ENCODE measurements at regions not wholly inside any gene's neighbourhood (a gene's known extent, or its start where the extent isn't known, plus 50 kb on each side); places are given as distances from the start of the nearest gene placed in this dataset.

DNA sequence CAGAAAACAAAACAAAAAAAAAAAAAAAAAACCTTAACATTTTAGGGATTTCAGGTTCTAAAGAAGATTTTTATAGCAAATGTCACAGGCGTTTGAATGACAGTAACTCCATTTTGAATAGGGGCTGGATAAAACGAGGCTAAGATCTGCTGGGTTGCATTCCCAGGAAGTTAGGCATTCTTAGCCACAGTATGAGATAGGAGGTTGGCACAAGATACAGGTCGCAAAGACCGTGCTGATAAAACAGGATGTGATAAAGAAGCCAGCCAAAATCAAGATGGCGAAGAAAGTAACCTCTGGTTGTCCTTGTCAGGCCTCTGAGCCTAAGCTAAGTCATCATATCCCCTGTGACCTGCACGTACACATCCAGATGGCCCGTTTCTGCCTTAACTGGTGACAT lies 425.6 kb upstream of the PTPRD start:
- in situ Hi-C loops (cut with MboI; ENCODE audit: low pct_unique_long_range_greater_than_20kb in 2 of 9, low sequenced_read_pairs in 9 of 9, unreplicated experiment in 9 of 9), result no loop called here
- Histone ChIP-seq H3K27ac (no peak overlapping the region), H3K4me3 (no peak overlapping the region), H3K4me1 (replicated peaks in 1 of 2) (peaks cover 0 to 2% of the 10 kb centered on the region in 2 donors)
- ATAC-seq (replicated peaks in 6 of 8), result no peak
- 0 to 100% (median 74%) methylated on average over 1 to 5 of the region's 7 CpGs for WGBS, 10 experiments

DNA sequence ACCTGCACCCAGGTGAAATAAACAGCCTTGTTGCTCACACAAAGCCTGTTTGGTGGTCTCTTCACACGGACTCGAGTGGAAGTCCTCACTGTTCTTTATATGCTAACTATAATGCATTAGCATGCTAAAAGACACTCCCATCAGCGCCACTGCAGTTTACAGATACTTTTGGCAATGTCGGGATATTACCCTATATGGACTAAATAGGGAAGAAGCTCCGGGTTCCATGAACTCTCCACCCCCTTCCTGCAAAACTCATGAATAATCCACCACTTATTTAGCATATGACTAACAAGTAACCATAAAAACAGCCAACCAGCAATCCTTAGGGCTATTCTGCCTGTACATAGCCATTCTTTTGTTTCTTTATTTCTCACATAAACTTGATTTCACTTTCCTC lies 426.2 kb upstream of the PTPRD start:
- Histone ChIP-seq H3K27ac (no peak overlapping the region), H3K4me3 (no peak overlapping the region), H3K4me1 (replicated peaks in 1 of 2) (peaks cover 0 to 2% of the 10 kb centered on the region in 2 donors)
- WGBS, 10 experiments, result 0 to 85% (median 40%) methylated on average over 1 to 5 of the region's 5 CpGs; no CpG with 5 or more reads in 2 of the 10 experiments
- in situ Hi-C loops (cut with MboI; ENCODE audit: low pct_unique_long_range_greater_than_20kb in 2 of 9, low sequenced_read_pairs in 9 of 9, unreplicated experiment in 9 of 9), result no loop called here
- peak in 2 of 8 experiments; percentile 41 to 55 for ATAC-seq (replicated peaks in 6 of 8)

GRCh38 chr9:11045589-11045988 lies 432.8 kb upstream of the PTPRD start:
- in situ Hi-C loops (cut with MboI; ENCODE audit: low pct_unique_long_range_greater_than_20kb in 2 of 9, low sequenced_read_pairs in 9 of 9, unreplicated experiment in 9 of 9), result no loop called here
- Histone ChIP-seq H3K27ac (no peak overlapping the region), H3K4me3 (no peak overlapping the region), H3K4me1 (replicated peaks in 1 of 2) (peaks cover 0 to 2% of the 10 kb centered on the region in 2 donors)
- WGBS, 10 experiments, result 0 to 100% (median 60%) methylated on average over 1 to 2 of the region's 2 CpGs; no CpG with 5 or more reads in 1 of the 10 experiments
- no peak for ATAC-seq (replicated peaks in 6 of 8)

- in situ Hi-C loops (cut with MboI; ENCODE audit: low pct_unique_long_range_greater_than_20kb in 2 of 9, low sequenced_read_pairs in 9 of 9, unreplicated experiment in 9 of 9), result no loop called here
Observed at GRCh38 chr9:11063263-11063662, 450.5 kb upstream of the PTPRD start.

GRCh38 chr9:11064909-11065308 lies 452.1 kb upstream of the PTPRD start:
- no peak overlapping the region for H3K4me3 ChIP-seq
- 0 to 100% (median 78%) methylated on average over 1 to 8 of the region's 9 CpGs; no CpG with 5 or more reads in 1 of the 10 experiments for WGBS, 10 experiments
- ATAC-seq (replicated peaks in 6 of 8), result peak in 2 of 8 experiments; percentile 68 to 76
- no peaks in the 10 kb centered on the region for H3K4me1 ChIP-seq (replicated peaks in 1 of 2)
- H3K27ac ChIP-seq, result no peak overlapping the region
- in situ Hi-C loops (cut with MboI; ENCODE audit: low pct_unique_long_range_greater_than_20kb in 2 of 9, low sequenced_read_pairs in 9 of 9, unreplicated experiment in 9 of 9), result no loop called here

More at GRCh38 chr9:11063263-11063662, 450.5 kb upstream of the PTPRD start:
- H3K4me3 ChIP-seq, result no peak overlapping the region
- no peak for ATAC-seq (replicated peaks in 6 of 8)
- no peak overlapping the region for H3K27ac ChIP-seq
- H3K4me1 ChIP-seq (replicated peaks in 1 of 2), result no peaks in the 10 kb centered on the region

DNA sequence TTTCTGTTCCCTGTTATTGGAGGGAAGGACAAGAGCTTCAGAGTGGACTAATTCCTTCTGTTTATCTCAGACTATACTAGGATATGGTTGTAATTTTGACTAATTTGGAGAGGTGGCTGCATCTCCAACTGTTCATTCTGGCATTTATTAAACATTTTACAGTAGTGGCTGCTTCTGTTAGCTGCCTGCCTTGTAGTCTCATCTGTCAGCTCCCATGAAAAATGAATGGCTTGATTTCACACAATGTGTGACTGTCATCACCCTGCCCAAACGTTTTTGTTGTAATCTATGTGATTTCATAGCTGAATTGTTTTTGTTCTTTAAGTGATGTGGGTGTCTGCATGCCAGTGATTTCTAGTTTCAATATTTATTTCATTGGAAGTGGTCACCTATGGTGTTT lies 459.4 kb upstream of the PTPRD start:
- peak in 4 of 8 experiments; percentile 38 to 59 (median 49) for ATAC-seq (replicated peaks in 6 of 8)
- in situ Hi-C loops (cut with MboI; ENCODE audit: low pct_unique_long_range_greater_than_20kb in 2 of 9, low sequenced_read_pairs in 9 of 9, unreplicated experiment in 9 of 9), result no loop called here
- Histone ChIP-seq H3K27ac (no peak overlapping the region), H3K4me3 (no peak overlapping the region), H3K4me1 (replicated peaks in 1 of 2) (no peaks in the 10 kb centered on the region)
- 0% methylated on average over 1 of the region's 1 CpG; no CpG with 5 or more reads in 5 of the 10 experiments for WGBS, 10 experiments

GRCh38 chr9:11086561-11086960 lies 473.8 kb upstream of the PTPRD start:
- no peak for ATAC-seq (replicated peaks in 6 of 8)
- 0 to 100% (median 90%) methylated on average over 2 of the region's 2 CpGs for WGBS, 10 experiments
- Histone ChIP-seq H3K27ac (no peak overlapping the region), H3K4me3 (no peak overlapping the region), H3K4me1 (replicated peaks in 1 of 2) (no peaks in the 10 kb centered on the region)
- in situ Hi-C loops (cut with MboI; ENCODE audit: low pct_unique_long_range_greater_than_20kb in 2 of 9, low sequenced_read_pairs in 9 of 9, unreplicated experiment in 9 of 9), result no loop called here

GRCh38 chr9:11088821-11089374 lies 476.1 kb upstream of the PTPRD start:
- H3K4me3 ChIP-seq, result no peak overlapping the region
- WGBS, 10 experiments, result 0 to 100% (median 40%) methylated on average over 1 of the region's 1 CpG; no CpG with 5 or more reads in 2 of the 10 experiments
- in situ Hi-C loops (cut with MboI; ENCODE audit: low pct_unique_long_range_greater_than_20kb in 2 of 9, low sequenced_read_pairs in 9 of 9, unreplicated experiment in 9 of 9), result no loop called here
- H3K27ac ChIP-seq, result no peak overlapping the region
- ATAC-seq (replicated peaks in 6 of 8), result no peak
- H3K4me1 ChIP-seq (replicated peaks in 1 of 2), result no peaks in the 10 kb centered on the region

DNA sequence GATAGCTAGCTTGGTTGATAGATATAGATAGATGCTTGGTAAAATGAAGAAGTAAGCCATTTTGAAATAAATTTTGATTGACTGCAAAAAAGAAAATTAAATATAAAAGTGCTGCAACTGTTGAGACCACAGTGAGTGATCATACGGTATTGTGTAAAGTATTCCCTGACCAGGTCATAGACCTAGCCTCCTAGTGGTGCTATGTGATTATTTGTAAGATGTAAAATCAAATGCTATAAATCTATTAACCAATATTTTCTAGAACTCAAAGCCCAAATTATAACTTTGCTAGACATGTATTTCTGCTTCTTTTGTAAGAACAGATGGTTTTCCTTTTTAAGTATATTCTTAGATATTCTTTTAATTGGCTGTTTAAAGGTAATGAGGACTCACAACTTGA lies 480.2 kb upstream of the PTPRD start:
- no peak overlapping the region for H3K27ac ChIP-seq
- H3K4me3 ChIP-seq, result no peak overlapping the region
- H3K4me1 ChIP-seq (replicated peaks in 1 of 2), result peaks cover 0 to 4% of the 10 kb centered on the region in 2 donors
- no peak for ATAC-seq (replicated peaks in 6 of 8)
- 0 to 88% (median 33%) methylated on average over 1 of the region's 1 CpG; no CpG with 5 or more reads in 3 of the 10 experiments for WGBS, 10 experiments
- in situ Hi-C loops (cut with MboI; ENCODE audit: low pct_unique_long_range_greater_than_20kb in 2 of 9, low sequenced_read_pairs in 9 of 9, unreplicated experiment in 9 of 9), result no loop called here

DNA sequence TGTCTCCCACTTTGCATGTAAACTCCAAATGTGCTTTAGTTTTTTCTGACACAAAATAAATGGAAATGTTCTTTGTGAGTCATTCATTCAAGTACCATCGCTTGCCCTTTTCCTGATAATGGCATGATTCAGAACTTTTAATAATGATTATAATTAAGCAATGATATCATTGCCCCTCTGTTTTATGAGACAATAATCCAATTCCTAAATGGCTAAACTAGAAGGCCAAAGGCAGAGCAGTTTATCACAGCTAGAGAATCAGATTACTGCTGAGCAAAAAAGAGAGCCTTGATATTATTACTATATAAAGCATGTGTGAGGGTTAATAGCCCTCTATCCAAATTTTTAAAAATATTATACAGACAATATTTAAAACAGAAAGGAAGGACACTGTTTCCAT lies 484.2 kb upstream of the PTPRD start:
- Histone ChIP-seq H3K4me3 (no peak overlapping the region), H3K27ac (no peak overlapping the region), H3K4me1 (replicated peaks in 1 of 2) (peaks cover 0 to 4% of the 10 kb centered on the region in 2 donors)
- ATAC-seq (replicated peaks in 6 of 8), result peak in 5 of 8 experiments; percentile 12 to 96 (median 80)
- WGBS, 10 experiments, result 0 to 100% (median 37%) methylated on average over 1 of the region's 1 CpG
- in situ Hi-C loops (cut with MboI; ENCODE audit: low pct_unique_long_range_greater_than_20kb in 2 of 9, low sequenced_read_pairs in 9 of 9, unreplicated experiment in 9 of 9), result no loop called here

- 10 to 100% (median 93%) methylated on average over 2 of the region's 2 CpGs; no CpG with 5 or more reads in 5 of the 10 experiments for WGBS, 10 experiments
- in situ Hi-C loops (cut with MboI; ENCODE audit: low pct_unique_long_range_greater_than_20kb in 2 of 9, low sequenced_read_pairs in 9 of 9, unreplicated experiment in 9 of 9), result no loop called here
- ATAC-seq (replicated peaks in 6 of 8), result peak in 4 of 8 experiments; percentile 27 to 55 (median 51)
- Histone ChIP-seq H3K27ac (no peak overlapping the region), H3K4me3 (no peak overlapping the region), H3K4me1 (replicated peaks in 1 of 2) (peaks cover 0 to 4% of the 10 kb centered on the region in 2 donors)
Observed at GRCh38 chr9:11103525-11103924, 490.7 kb upstream of the PTPRD start.

GRCh38 chr9:11107196-11107595 lies 494.4 kb upstream of the PTPRD start:
- in situ Hi-C loops (cut with MboI; ENCODE audit: low pct_unique_long_range_greater_than_20kb in 2 of 9, low sequenced_read_pairs in 9 of 9, unreplicated experiment in 9 of 9), result no loop called here
- Histone ChIP-seq H3K27ac (no peak overlapping the region), H3K4me1 (replicated peaks in 1 of 2) (peaks cover 0 to 4% of the 10 kb centered on the region in 2 donors), H3K4me3 (no peak overlapping the region)
- 0 to 88% (median 52%) methylated on average over 1 to 6 of the region's 8 CpGs; no CpG with 5 or more reads in 1 of the 10 experiments for WGBS, 10 experiments
- no peak for ATAC-seq (replicated peaks in 6 of 8)

GRCh38 chr9:11128156-11128555 lies 515.4 kb upstream of the PTPRD start:
- WGBS, 10 experiments, result 0 to 100% (median 97%) methylated on average over 1 to 3 of the region's 3 CpGs
- Histone ChIP-seq H3K4me3 (no peak overlapping the region), H3K27ac (no peak overlapping the region), H3K4me1 (replicated peaks in 1 of 2) (peaks cover 0 to 6% of the 10 kb centered on the region in 2 donors)
- in situ Hi-C loops (cut with MboI; ENCODE audit: low pct_unique_long_range_greater_than_20kb in 2 of 9, low sequenced_read_pairs in 9 of 9, unreplicated experiment in 9 of 9), result no loop called here
- no peak for ATAC-seq (replicated peaks in 6 of 8)

DNA sequence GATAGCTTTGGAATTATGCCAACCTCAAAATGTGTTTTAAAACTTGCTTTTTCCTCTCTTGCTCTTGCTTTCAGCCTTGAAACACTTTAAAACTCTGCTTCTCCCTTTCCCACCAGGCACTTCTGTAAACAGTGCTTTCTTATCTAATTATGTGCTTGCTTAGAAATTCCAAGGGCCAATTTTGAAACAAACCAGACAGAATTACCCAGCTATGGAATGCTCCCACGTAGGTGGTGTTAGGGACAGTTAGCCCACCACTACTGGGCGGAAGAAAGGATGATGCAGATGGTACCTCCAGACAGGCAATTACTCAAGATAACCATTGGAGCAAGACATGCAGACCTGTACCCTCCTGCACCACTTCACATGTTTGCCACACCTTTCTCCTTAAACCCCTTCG lies 523.0 kb upstream of the PTPRD start:
- ATAC-seq (replicated peaks in 6 of 8), result no peak
- Histone ChIP-seq H3K27ac (no peak overlapping the region), H3K4me3 (no peak overlapping the region), H3K4me1 (replicated peaks in 1 of 2) (no peaks in the 10 kb centered on the region)
- in situ Hi-C loops (cut with MboI; ENCODE audit: low pct_unique_long_range_greater_than_20kb in 2 of 9, low sequenced_read_pairs in 9 of 9, unreplicated experiment in 9 of 9), result no loop called here
- WGBS, 10 experiments, result 0 to 100% (median 58%) methylated on average over 1 to 2 of the region's 3 CpGs; no CpG with 5 or more reads in 2 of the 10 experiments
